PFSK-1 (cell line): ENCODE measurements at regions not wholly inside any gene's neighbourhood (a gene's known extent, or its start where the extent isn't known, plus 50 kb on each side); places are given as distances from the start of the nearest gene placed in this dataset.

Experiments
- FOXP2 ChIP-seq: optimal IDR thresholded peaks from 2 replicates; pipeline ENCODE3; 2011; ENCODE audit warnings: borderline replicate concordance, control low read depth, inconsistent platforms; ENCODE audit not compliant: insufficient read depth; ENCODE audit errors: extremely low read length, extremely low read depth
- POLR2AphosphoS5 ChIP-seq: IDR thresholded peaks from 2 replicates; pipeline ENCODE4 v1.6.1; 2012; ENCODE audit warnings: low read depth, mild to moderate bottlenecking, control low read depth, low read length, moderate library complexity
- REST ChIP-seq, 2 experiments: IDR thresholded peaks; 2 replicates each; pipeline versions ENCODE4 v1.6.1 to v1.8.0; 2011 to 2012; ENCODE audit warnings: low read depth in 2 of 2, low read length in 2 of 2, control low read depth in 1 of 2, inconsistent platforms in 1 of 2, mild to moderate bottlenecking in 1 of 2, moderate library complexity in 1 of 2; ENCODE audit not compliant: insufficient read depth in 1 of 2
- SIN3A ChIP-seq: IDR thresholded peaks from 2 replicates; pipeline ENCODE4 v1.6.1; 2012; ENCODE audit warnings: mild to moderate bottlenecking, low read length, moderate library complexity, borderline replicate concordance; ENCODE audit not compliant: insufficient read depth
- TAF1 ChIP-seq: IDR thresholded peaks from 2 replicates; pipeline ENCODE4 v1.6.1; 2012; ENCODE audit warnings: low read length, control low read depth, borderline replicate concordance; ENCODE audit not compliant: insufficient read depth

DNA sequence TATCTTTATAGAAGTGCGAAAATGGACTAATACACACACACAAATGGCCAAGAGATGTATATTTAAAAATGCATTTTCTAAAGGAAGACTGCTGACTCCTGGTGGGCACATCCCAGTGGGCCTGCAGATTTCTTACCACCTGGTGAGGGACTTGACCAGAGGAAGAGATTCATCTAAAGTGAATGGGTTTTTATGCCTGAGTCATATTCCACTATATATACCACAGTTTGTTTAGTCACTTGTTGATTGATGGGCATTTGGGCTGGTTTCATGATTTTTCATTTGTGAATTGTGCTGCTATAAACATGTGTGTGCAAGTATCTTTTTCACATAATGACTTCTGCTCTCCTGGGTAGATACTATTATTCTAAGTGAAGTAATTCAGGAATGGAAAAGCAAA is 277.3 kb downstream of the SLC16A7 start:
- TF ChIP-seq TAF1 (no peak), POLR2AphosphoS5 (no peak), SIN3A (no peak), REST (IDR thresholded peaks at IDR 0.05; ENCODE audit: insufficient read depth in 1 of 2, low read depth in 2 of 2, low read length in 2 of 2) (no peak), FOXP2 (no peak)
